Mesendoderm (in vitro differentiated cells): ENCODE measurements at regions not wholly inside any gene's neighbourhood (a gene's known extent, or its start where the extent isn't known, plus 50 kb on each side); places are given as distances from the start of the nearest gene placed in this dataset.

Source experiments
- DNase-seq: peaks from one replicate; pipeline ENCODE4 v3.0.0; 2013
- H2AK5ac ChIP-seq: 2 replicates; pipeline ENCODE4 v1.6.1; 2013; ENCODE audit warnings: low read length, inconsistent platforms
- H2BK120ac ChIP-seq: 2 replicates; pipeline ENCODE4 v1.6.1; 2013; ENCODE audit warnings: low read depth, mild to moderate bottlenecking, low read length, moderate library complexity, mixed read lengths
- H2BK15ac ChIP-seq: replicated peaks from 2 replicates; pipeline ENCODE4 v1.6.1; 2013; ENCODE audit warnings: low read depth, mild to moderate bottlenecking, moderate library complexity
- H2BK5ac ChIP-seq: 2 replicates; pipeline ENCODE4 v1.6.1; 2013; ENCODE audit warnings: low read length, inconsistent platforms
- H3K18ac ChIP-seq: 2 replicates; pipeline ENCODE4 v1.6.1; 2013; ENCODE audit warnings: mild to moderate bottlenecking, low read length, mixed read lengths
- H3K23ac ChIP-seq: one replicate; pipeline ENCODE4 v1.6.1; 2013; ENCODE audit warnings: low read length
- H3K27ac ChIP-seq: 2 replicates; pipeline ENCODE4 v1.5.1; 2013; ENCODE audit warnings: low read depth, mild to moderate bottlenecking, inconsistent platforms, low read length, moderate library complexity
- H3K27me3 ChIP-seq: 2 replicates; pipeline ENCODE4 v1.6.1; 2013; ENCODE audit warnings: low read length, control low read depth, mild to moderate bottlenecking, inconsistent platforms; ENCODE audit not compliant: insufficient read depth, poor library complexity
- H3K36me3 ChIP-seq: 2 replicates; pipeline ENCODE4 v1.6.1; 2013; ENCODE audit warnings: low read length, inconsistent platforms; ENCODE audit not compliant: control insufficient read depth, insufficient read depth
- H3K4ac ChIP-seq: one replicate; pipeline ENCODE4 v1.6.1; 2013; ENCODE audit warnings: low read depth, mild to moderate bottlenecking, low read length, moderate library complexity
- H3K4me1 ChIP-seq: 2 replicates; pipeline ENCODE4 v1.6.1; 2013; ENCODE audit warnings: low read depth, low read length, inconsistent platforms; ENCODE audit not compliant: control insufficient read depth
- H3K4me2 ChIP-seq: 2 replicates; pipeline ENCODE4 v1.6.1; 2013; ENCODE audit warnings: low read length
- H3K4me3 ChIP-seq: 2 replicates; pipeline ENCODE4 v1.5.1; 2013; ENCODE audit warnings: mild to moderate bottlenecking, low read length
- H3K56ac ChIP-seq: one replicate; pipeline ENCODE4 v1.6.1; 2013; ENCODE audit warnings: low read length
- H3K79me1 ChIP-seq: 2 replicates; pipeline ENCODE4 v1.6.1; 2013; ENCODE audit warnings: low read length, inconsistent platforms
- H3K79me2 ChIP-seq: 2 replicates; pipeline ENCODE4 v1.6.1; 2013; ENCODE audit warnings: mild to moderate bottlenecking, low read length; ENCODE audit not compliant: control insufficient read depth, insufficient read depth
- H3K9ac ChIP-seq: 2 replicates; pipeline ENCODE4 v1.6.1; 2013; ENCODE audit warnings: low read length, inconsistent platforms
- H4K5ac ChIP-seq: one replicate; pipeline ENCODE4 v1.6.1; 2013; ENCODE audit warnings: low read length
- H4K8ac ChIP-seq: one replicate; pipeline ENCODE4 v1.6.1; 2013; ENCODE audit warnings: low read depth, mild to moderate bottlenecking, control low read depth, low read length, moderate library complexity
- WGBS: extraction: QIAGEN DNeasy Blood & Tissue Kit; methylation state at CpG from one replicate; pipeline ENCODE4 v1.1.7; 2013; ENCODE audit warnings: low lambda C conversion rate, missing lambda C conversion rate; ENCODE audit not compliant: insufficient coverage; ENCODE audit errors: extremely low coverage; 5-methylcytosine and 5-hydroxymethylcytosine counted together

DNA sequence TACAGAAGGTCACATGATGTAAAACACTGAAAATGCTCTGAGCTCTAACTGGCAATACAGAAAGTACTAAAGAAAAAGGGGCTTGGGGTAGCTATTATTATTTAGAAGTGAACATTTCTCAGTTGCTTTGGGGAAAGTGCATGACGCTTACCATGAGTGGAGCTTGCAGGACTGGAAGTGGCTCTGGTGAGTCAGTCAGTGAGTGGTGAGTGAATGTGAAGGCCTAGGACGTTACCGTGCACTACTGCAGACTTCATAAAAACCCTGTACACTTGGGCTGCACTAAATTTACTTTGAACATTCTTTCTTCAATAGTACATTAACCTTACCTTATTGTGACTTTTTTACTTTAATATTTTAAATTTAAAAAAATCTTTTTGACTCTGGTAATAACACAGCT, 89.3 kb upstream of the ENPP6 start:
- WGBS: no CpG with 5 or more reads among the region's 3 CpGs
- DNase-seq: no peak
- no peak overlapping the region for H3K27ac ChIP-seq
- no peaks in the 10 kb centered on the region for H3K36me3 ChIP-seq
- H3K4me1 ChIP-seq: no peaks in the 10 kb centered on the region
- H3K79me1 ChIP-seq: no peaks in the 10 kb centered on the region
- H3K79me2 ChIP-seq: no peaks in the 10 kb centered on the region
- no peak overlapping the region for H4K8ac ChIP-seq
- no peak overlapping the region for H2BK15ac ChIP-seq
- H3K4ac ChIP-seq: no peak overlapping the region
- no peak overlapping the region for H3K9ac ChIP-seq
- no peak overlapping the region for H3K18ac ChIP-seq
- no peak overlapping the region for H2BK5ac ChIP-seq
- no peak overlapping the region for H3K23ac ChIP-seq
- H2AK5ac ChIP-seq: no peak overlapping the region
- H3K4me3 ChIP-seq: no peak overlapping the region
- no peak overlapping the region for H3K56ac ChIP-seq
- no peaks in the 10 kb centered on the region for H3K27me3 ChIP-seq
- H2BK120ac ChIP-seq: no peak overlapping the region
- no peak overlapping the region for H3K4me2 ChIP-seq
- no peak overlapping the region for H4K5ac ChIP-seq

DNA sequence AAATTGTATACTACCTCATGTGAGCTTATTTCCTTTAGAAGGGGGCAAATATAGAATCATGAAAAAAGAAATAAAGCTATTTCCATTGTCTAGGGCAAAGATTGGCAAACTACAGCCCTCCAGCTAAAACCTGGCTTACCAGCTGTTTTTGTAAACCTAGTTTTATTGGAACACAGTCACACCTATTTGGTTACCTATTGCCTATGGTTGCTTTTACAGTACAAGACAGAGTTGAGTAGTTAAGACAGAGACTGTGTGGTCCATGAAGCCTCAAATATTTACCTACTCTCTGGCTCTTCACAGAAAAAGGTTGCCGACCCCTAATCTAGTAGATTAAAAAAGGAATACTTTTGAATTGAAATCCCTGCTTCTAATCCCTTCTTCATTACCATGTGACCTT, 88.8 kb upstream of the ENPP6 start:
- no peak overlapping the region for H3K23ac ChIP-seq
- no peak overlapping the region for H2BK5ac ChIP-seq
- no peak overlapping the region for H3K4ac ChIP-seq
- no peaks in the 10 kb centered on the region for H3K79me2 ChIP-seq
- DNase-seq: no peak
- WGBS: no CpG with 5 or more reads among the region's 1 CpG
- H4K8ac ChIP-seq: no peak overlapping the region
- no peak overlapping the region for H4K5ac ChIP-seq
- no peaks in the 10 kb centered on the region for H3K27me3 ChIP-seq
- H2AK5ac ChIP-seq: no peak overlapping the region
- H3K79me1 ChIP-seq: no peaks in the 10 kb centered on the region
- no peak overlapping the region for H3K9ac ChIP-seq
- no peak overlapping the region for H3K27ac ChIP-seq
- no peaks in the 10 kb centered on the region for H3K4me1 ChIP-seq
- H3K56ac ChIP-seq: no peak overlapping the region
- H3K4me2 ChIP-seq: no peak overlapping the region
- no peak overlapping the region for H3K18ac ChIP-seq
- no peak overlapping the region for H2BK120ac ChIP-seq
- no peaks in the 10 kb centered on the region for H3K36me3 ChIP-seq
- H3K4me3 ChIP-seq: no peak overlapping the region
- H2BK15ac ChIP-seq: no peak overlapping the region

GRCh38 chr4:184300816-184301215, 83.1 kb upstream of the ENPP6 start:
- H3K4me2 ChIP-seq: no peak overlapping the region
- DNase-seq: no peak
- H3K79me1 ChIP-seq: no peaks in the 10 kb centered on the region
- no peak overlapping the region for H3K56ac ChIP-seq
- no peak overlapping the region for H4K5ac ChIP-seq
- H4K8ac ChIP-seq: no peak overlapping the region
- no peaks in the 10 kb centered on the region for H3K79me2 ChIP-seq
- no CpG with 5 or more reads among the region's 6 CpGs for WGBS
- H3K4me3 ChIP-seq: no peak overlapping the region
- no peaks in the 10 kb centered on the region for H3K4me1 ChIP-seq
- H3K36me3 ChIP-seq: no peaks in the 10 kb centered on the region
- no peak overlapping the region for H3K18ac ChIP-seq
- H2AK5ac ChIP-seq: no peak overlapping the region
- H3K9ac ChIP-seq: no peak overlapping the region
- no peak overlapping the region for H2BK15ac ChIP-seq
- H2BK120ac ChIP-seq: no peak overlapping the region
- H3K27ac ChIP-seq: no peak overlapping the region
- H3K23ac ChIP-seq: no peak overlapping the region
- no peak overlapping the region for H3K4ac ChIP-seq
- no peak overlapping the region for H2BK5ac ChIP-seq
- H3K27me3 ChIP-seq: no peaks in the 10 kb centered on the region

- no peak overlapping the region for H3K4me2 ChIP-seq
- H3K9ac ChIP-seq: no peak overlapping the region
- no peak overlapping the region for H4K5ac ChIP-seq
- no peaks in the 10 kb centered on the region for H3K79me1 ChIP-seq
- no peaks in the 10 kb centered on the region for H3K27me3 ChIP-seq
- H3K56ac ChIP-seq: no peak overlapping the region
- WGBS: no CpG with 5 or more reads among the region's 3 CpGs
- H3K4me3 ChIP-seq: no peak overlapping the region
- no peaks in the 10 kb centered on the region for H3K79me2 ChIP-seq
- no peak overlapping the region for H4K8ac ChIP-seq
- no peak overlapping the region for H3K23ac ChIP-seq
- H2AK5ac ChIP-seq: no peak overlapping the region
- H3K4me1 ChIP-seq: no peaks in the 10 kb centered on the region
- H2BK5ac ChIP-seq: no peak overlapping the region
- H3K4ac ChIP-seq: no peak overlapping the region
- DNase-seq: no peak
- H3K27ac ChIP-seq: no peak overlapping the region
- H2BK15ac ChIP-seq: no peak overlapping the region
- H2BK120ac ChIP-seq: no peak overlapping the region
- no peak overlapping the region for H3K18ac ChIP-seq
- H3K36me3 ChIP-seq: no peaks in the 10 kb centered on the region
Measured at GRCh38 chr4:184298254-184298653, 80.6 kb upstream of the ENPP6 start.

DNA sequence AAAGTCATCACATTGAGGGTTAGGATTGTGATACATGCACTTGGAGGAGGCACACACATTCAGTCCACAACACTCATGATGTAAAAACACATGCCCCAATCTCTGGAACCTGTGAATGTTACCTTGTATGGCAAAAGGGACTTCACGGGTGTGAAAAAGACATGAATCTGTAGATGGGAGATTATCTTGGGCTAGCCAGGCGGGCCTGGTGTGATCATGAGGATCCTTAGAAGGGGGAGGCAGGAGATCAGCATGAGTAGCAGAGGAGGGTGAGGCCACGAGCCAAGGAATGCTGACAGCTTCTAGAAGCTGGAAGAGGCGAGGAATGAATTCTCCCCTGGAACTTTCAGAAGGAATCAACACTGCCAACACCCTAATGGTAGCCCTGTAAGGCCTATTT, 77.5 kb upstream of the ENPP6 start:
- Histone ChIP-seq H3K56ac (no peak overlapping the region), H2BK120ac (no peak overlapping the region), H3K4me2 (no peak overlapping the region), H3K23ac (no peak overlapping the region), H3K27ac (no peak overlapping the region), H2BK15ac (no peak overlapping the region), H3K36me3 (no peaks in the 10 kb centered on the region), H2AK5ac (no peak overlapping the region), H2BK5ac (no peak overlapping the region), H4K8ac (no peak overlapping the region), H3K4me3 (no peak overlapping the region), H3K4ac (no peak overlapping the region), H3K4me1 (no peaks in the 10 kb centered on the region), H3K18ac (no peak overlapping the region), H3K27me3 (no peaks in the 10 kb centered on the region), H3K9ac (no peak overlapping the region), H3K79me1 (no peaks in the 10 kb centered on the region), H3K79me2 (no peaks in the 10 kb centered on the region), H4K5ac (no peak overlapping the region)
- no CpG with 5 or more reads among the region's 4 CpGs for WGBS
- no peak for DNase-seq

DNA sequence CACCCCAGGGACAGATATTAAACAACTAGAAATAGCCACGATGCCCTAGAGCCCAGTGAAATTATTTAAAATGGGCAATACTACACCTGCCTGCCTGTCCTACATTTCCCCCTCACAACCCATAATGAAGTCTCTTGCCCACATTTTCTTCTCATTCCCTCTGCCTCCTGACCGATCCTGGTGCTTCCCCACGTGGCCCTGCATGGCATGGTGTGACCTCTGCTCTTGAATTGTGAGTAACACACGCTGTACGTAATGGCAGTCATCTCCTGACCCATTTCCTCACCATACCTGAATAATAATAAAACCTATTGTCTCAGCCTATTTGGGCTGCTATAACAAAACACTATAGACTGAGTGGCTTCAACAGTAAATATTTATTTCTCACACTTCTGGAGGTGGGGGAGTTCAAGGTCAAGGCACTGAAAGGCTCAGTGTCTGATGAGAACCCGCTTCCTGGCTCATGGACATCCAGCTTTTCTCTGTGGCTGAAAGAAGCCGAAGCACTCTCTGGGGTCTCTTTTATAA, 77.0 kb upstream of the ENPP6 start:
- Histone ChIP-seq H2BK120ac (no peak overlapping the region), H3K36me3 (no peaks in the 10 kb centered on the region)
- WGBS: no CpG with 5 or more reads among the region's 7 CpGs

More for the DNA sequence above, 77.0 kb upstream of the ENPP6 start:
- Histone ChIP-seq H3K23ac (no peak overlapping the region), H3K56ac (no peak overlapping the region), H3K18ac (no peak overlapping the region), H2BK5ac (no peak overlapping the region), H3K27me3 (no peaks in the 10 kb centered on the region), H3K4me2 (no peak overlapping the region), H4K8ac (no peak overlapping the region), H3K4ac (no peak overlapping the region), H3K4me1 (no peaks in the 10 kb centered on the region), H3K79me2 (no peaks in the 10 kb centered on the region), H3K9ac (no peak overlapping the region), H3K4me3 (no peak overlapping the region), H2AK5ac (no peak overlapping the region), H3K27ac (no peak overlapping the region), H4K5ac (no peak overlapping the region), H2BK15ac (no peak overlapping the region), H3K79me1 (no peaks in the 10 kb centered on the region)
- DNase-seq: no peak
